ENCODE measurements at regions not wholly inside any gene's neighbourhood (a gene's known extent, or its start where the extent isn't known, plus 50 kb on each side); places are given as distances from the start of the nearest gene placed in this dataset.

DNA sequence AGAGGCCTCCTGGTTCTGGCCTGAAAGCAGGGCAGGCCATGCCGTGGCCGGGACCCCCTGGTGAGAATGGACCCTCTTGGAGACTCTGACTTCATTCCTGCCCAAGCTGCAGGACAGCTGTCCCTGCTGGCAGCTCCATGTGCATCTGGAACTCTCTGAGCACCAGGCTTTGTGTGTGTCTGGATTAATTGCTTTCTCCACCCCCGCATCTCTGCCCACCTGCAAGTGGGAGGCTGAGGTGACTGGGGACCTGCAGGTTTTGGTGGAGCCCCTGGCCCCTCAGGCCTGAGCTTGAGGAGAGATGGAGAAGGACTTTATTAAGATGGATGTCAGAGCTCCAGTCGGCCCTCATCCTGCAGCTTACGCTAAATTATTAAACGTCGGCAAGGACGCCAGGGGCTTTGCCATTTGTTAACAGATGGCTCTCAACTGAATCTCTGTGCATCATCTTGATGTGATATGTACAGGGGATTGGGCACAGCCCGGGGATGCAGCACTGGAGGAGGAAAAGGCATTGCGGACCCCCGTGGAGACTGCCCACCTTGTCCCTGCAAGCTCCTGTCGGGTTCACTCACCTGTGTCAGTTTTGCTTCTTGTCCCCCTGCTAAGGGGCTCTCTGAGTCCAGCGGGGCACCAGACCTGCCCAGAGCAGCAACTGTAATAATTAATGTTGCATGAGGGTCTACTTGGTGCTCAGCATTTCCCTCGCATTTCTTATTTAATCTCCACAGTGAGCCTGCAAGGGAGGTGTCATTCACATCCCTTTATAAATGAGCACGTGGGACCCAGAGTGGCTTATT lies 154.1 kb upstream of the RPL38 start:
- WGBS, 2 experiments (ENCODE audit: extremely low coverage in 1 of 2, insufficient coverage in 1 of 2, insufficient read length in 1 of 2, insufficient replicate concordance in 2 of 2, low coverage in 1 of 2, low lambda C conversion rate in 2 of 2, missing lambda C conversion rate in 1 of 2) = 91% methylated on average over 13 of the region's 15 CpGs; no CpG with 5 or more reads in 1 of the 2 experiments
- no peak overlapping the region for H4K91ac ChIP-seq (replicated peaks; ENCODE audit: insufficient read length, low read length)
- no peak overlapping the region for H3K9ac ChIP-seq (replicated peaks in 1 of 4; ENCODE audit: extremely low read depth in 1 of 4, low read depth in 3 of 4, low read length in 3 of 4)
- no peaks in the 10 kb centered on the region for H3K79me2 ChIP-seq (ENCODE audit: control insufficient read depth in 1 of 2, insufficient read depth in 2 of 2, low read length in 2 of 2)
- no peak overlapping the region for H2BK5ac ChIP-seq (ENCODE audit: low read depth, low read length)
- H4K20me1 ChIP-seq (replicated peaks in 1 of 2; ENCODE audit: control insufficient read depth in 1 of 2, insufficient read depth in 2 of 2, low read length in 2 of 2) = no peaks in the 10 kb centered on the region
- H2BK12ac ChIP-seq (ENCODE audit: low read depth, low read length) = no peak overlapping the region
- DNase-seq (ENCODE audit: low read depth in 1 of 2, low spot score in 2 of 2) (no peak), FAIRE-seq (no peak)
- H2BK15ac ChIP-seq (ENCODE audit: low read length) = no peak overlapping the region
- no peak overlapping the region for H2BK120ac ChIP-seq (replicated peaks; ENCODE audit: low read depth, low read length)
- TF ChIP-seq KDM1A (IDR thresholded peaks at IDR 0.05; ENCODE audit: borderline replicate concordance, low read length) = no peak
- CTCF ChIA-PET (ENCODE audit: partially characterized antibody) = interaction anchor here (0.6 to 1.9 kb wide), 8 partner anchors 9 to 45 kb away, joined by 3 to 6 read pairs (median 3); no protein-coding TSS in a partner anchor
- H3K4ac ChIP-seq (replicated peaks; ENCODE audit: insufficient read length, low read depth, low read length) = no peak overlapping the region
- no peaks in the 10 kb centered on the region for H3K36me3 ChIP-seq (ENCODE audit: control insufficient read depth in 2 of 4, insufficient read depth in 4 of 4, low read length in 3 of 4)
- H3K23ac ChIP-seq (ENCODE audit: insufficient read length) = no peak overlapping the region
- no peak overlapping the region for H3K27ac ChIP-seq (ENCODE audit: low read depth, low read length)
- no peak overlapping the region for H3K4me3 ChIP-seq (ENCODE audit: extremely low read depth in 1 of 4, insufficient read depth in 2 of 4, low read depth in 3 of 4, low read length in 4 of 4)
- H3K27me3 ChIP-seq (replicated peaks in 1 of 4; ENCODE audit: control insufficient read depth in 3 of 4, extremely low read depth in 1 of 4, insufficient read depth in 3 of 4, low read length in 3 of 4) = no peaks in the 10 kb centered on the region
- POLR2A ChIA-PET (ENCODE audit: partially characterized antibody) = no interaction called here
- H3K4me2 ChIP-seq (ENCODE audit: insufficient read depth in 1 of 2, low read depth in 2 of 2, low read length in 2 of 2) = no peak overlapping the region
- H3K23me2 ChIP-seq (ENCODE audit: low read depth, low read length) = no peaks in the 10 kb centered on the region
- H3K4me1 ChIP-seq (replicated peaks in 1 of 4; ENCODE audit: control insufficient read depth in 3 of 4, insufficient read depth in 4 of 4, low read length in 3 of 4) = no peaks in the 10 kb centered on the region; a peak in 2 of 7 replicates
- no peak overlapping the region for H4K5ac ChIP-seq (ENCODE audit: insufficient read length, low read depth, low read length)
- no peaks in the 10 kb centered on the region for H3K9me3 ChIP-seq (ENCODE audit: insufficient read depth in 2 of 2, low read depth in 1 of 2, low read length in 1 of 2)
- H3K79me1 ChIP-seq (ENCODE audit: low read depth, low read length) = no peaks in the 10 kb centered on the region
- H3K56ac ChIP-seq (replicated peaks; ENCODE audit: insufficient read length, low read depth, low read length) = no peak overlapping the region
- H4K8ac ChIP-seq (ENCODE audit: extremely low read depth, insufficient read depth, low read length) = no peak overlapping the region; the same call in 1 of the 2 replicates
- H2BK20ac ChIP-seq (ENCODE audit: low read length) = no peak overlapping the region
- no peak overlapping the region for H3K18ac ChIP-seq (ENCODE audit: extremely low read depth, low read length)
- no peak overlapping the region for H2AFZ ChIP-seq (ENCODE audit: low read length)
- no peak overlapping the region for H3K14ac ChIP-seq (ENCODE audit: insufficient read length)
- no peak overlapping the region for H2AK5ac ChIP-seq (ENCODE audit: low read depth, low read length)
